ENCODE measurements at regions not wholly inside any gene's neighbourhood (a gene's known extent, or its start where the extent isn't known, plus 50 kb on each side); places are given as distances from the start of the nearest gene placed in this dataset.

DNA sequence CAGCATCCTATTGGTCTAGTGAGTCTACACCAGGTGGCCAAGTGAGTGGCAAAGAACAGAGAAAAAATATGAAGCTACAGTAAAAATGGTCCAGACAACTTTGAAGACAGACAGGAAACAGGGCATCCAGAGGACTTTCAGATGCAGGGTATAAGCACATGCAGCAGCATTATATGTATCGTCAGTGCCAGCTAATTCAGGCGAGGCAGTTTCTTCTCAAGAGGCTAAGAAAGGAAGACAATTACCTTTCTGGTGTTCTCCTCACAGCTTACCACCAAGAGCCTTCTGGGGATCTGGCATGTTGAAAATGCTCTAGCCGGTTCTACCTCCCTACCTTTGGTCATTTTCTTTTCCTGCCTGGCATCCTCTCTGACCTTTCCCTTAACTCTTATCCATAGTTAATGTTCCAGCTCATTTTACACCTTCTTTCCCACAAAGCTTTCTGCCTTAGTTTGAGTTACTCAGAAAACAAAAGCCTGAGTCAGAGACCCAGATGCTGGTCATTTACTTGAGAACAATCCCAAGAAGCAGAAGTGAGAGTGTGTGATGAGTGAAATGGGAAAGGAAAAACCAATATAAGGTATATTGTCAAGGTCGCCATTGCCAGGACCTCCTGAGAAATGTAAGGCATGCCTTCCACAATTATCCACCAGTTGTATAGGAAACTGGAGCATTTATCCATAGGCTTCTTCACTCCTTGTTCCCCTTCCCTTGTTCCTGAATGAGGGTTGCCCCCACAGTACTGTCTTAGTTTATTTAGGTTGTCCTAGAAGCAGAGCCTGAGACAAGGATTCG lies 444.1 kb downstream of the PLPP3 start:
- Mint-ChIP-seq H3K36me3 (no peaks in the 10 kb centered on the region), H3K27ac (no peak overlapping the region), H3K27me3 (ENCODE audit: low read depth in 2 of 2) (peaks cover 0 to 6% of the 10 kb centered on the region in 2 donors), H3K9me3 (no peaks in the 10 kb centered on the region), H3K4me1 (no peaks in the 10 kb centered on the region), H3K4me3 (no peak overlapping the region)
- H3K27me3 ChIP-seq (ENCODE audit: control insufficient read depth, insufficient read depth, low read length): no peaks in the 10 kb centered on the region
- no peak overlapping the region for H3K27ac ChIP-seq (ENCODE audit: low read length)
- TF ChIP-seq, protein P1, sequence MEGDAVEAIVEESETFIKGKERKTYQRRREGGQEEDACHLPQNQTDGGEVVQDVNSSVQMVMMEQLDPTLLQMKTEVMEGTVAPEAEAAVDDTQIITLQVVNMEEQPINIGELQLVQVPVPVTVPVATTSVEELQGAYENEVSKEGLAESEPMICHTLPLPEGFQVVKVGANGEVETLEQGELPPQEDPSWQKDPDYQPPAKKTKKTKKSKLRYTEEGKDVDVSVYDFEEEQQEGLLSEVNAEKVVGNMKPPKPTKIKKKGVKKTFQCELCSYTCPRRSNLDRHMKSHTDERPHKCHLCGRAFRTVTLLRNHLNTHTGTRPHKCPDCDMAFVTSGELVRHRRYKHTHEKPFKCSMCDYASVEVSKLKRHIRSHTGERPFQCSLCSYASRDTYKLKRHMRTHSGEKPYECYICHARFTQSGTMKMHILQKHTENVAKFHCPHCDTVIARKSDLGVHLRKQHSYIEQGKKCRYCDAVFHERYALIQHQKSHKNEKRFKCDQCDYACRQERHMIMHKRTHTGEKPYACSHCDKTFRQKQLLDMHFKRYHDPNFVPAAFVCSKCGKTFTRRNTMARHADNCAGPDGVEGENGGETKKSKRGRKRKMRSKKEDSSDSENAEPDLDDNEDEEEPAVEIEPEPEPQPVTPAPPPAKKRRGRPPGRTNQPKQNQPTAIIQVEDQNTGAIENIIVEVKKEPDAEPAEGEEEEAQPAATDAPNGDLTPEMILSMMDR (IDR thresholded peaks at IDR 0.05): no peak
- H3K36me3 ChIP-seq (ENCODE audit: control insufficient read depth, insufficient read depth, low read length): no peaks in the 10 kb centered on the region
- no peaks in the 10 kb centered on the region for H3K4me1 ChIP-seq (ENCODE audit: control insufficient read depth, insufficient read depth, low read length)
- no peaks in the 10 kb centered on the region for H3K9me3 ChIP-seq (ENCODE audit: control insufficient read depth, insufficient read depth, low read length)
- ATAC-seq (no peak), DNase-seq (no peak)
- intact Hi-C loops (cut with micrococcal nuclease): no loop called here
- no peak overlapping the region for H3K4me3 ChIP-seq (ENCODE audit: low read length)
- 73% methylated on average over 4 of the region's 5 CpGs for WGBS (ENCODE audit: insufficient coverage)

DNA sequence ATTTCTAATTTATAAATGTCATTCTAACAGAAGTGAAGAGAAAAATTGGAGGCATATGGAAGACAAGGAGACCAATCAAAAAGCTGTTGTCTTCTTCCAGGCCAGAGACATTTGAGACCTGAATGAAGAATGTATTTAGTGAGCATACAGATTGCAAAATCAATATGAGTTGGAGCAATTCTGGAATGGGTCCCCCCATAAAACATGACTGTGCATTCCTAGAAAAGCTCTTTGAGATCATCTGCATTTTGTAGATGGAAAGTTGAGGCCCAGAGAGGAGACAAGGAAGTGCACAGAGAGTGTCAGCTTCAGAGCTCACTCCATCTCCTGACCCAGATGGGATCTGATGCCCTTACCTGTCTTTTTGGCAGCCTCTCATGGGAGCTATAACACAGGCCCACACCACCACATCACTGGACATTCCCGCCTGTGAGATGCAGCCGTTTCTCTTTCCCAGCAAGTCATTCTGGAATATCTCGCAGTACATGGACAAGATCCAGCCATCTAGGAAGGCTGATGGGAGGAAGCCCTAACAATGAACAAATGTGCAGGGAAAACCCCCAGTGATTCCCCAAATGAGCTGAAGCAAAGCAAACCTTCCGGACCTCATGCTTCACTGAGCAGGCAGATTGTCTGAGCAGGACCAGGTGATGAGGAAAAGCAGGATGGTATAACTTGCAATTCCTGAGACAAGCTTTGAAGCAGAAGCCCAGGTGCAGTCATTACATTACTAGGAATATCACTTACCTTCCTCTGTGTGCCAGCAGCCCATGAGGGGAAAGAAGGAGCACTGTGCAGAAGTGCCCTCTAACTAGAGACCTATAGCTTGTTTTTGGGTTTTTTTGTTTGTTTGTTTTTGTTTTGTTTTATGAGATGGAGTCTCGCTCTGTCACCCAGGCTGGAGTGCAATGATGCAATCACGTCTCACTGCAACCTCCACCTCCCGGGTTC lies 445.6 kb downstream of the PLPP3 start:
- no peaks in the 10 kb centered on the region for H3K9me3 ChIP-seq (ENCODE audit: control insufficient read depth, insufficient read depth, low read length)
- WGBS (ENCODE audit: insufficient coverage): 89% methylated on average over 7 of the region's 7 CpGs
- H3K27ac Mint-ChIP-seq: no peak overlapping the region
- H3K4me1 Mint-ChIP-seq: no peaks in the 10 kb centered on the region
- H3K36me3 Mint-ChIP-seq: no peaks in the 10 kb centered on the region
- intact Hi-C loops (cut with micrococcal nuclease): no loop called here
- peaks cover 0 to 6% of the 10 kb centered on the region in 2 donors for H3K27me3 Mint-ChIP-seq (ENCODE audit: low read depth in 2 of 2)
- no peaks in the 10 kb centered on the region for H3K36me3 ChIP-seq (ENCODE audit: control insufficient read depth, insufficient read depth, low read length)
- ATAC-seq: no peak
- peaks cover 0 to 2% of the 10 kb centered on the region in 2 donors for H3K9me3 Mint-ChIP-seq
- no peaks in the 10 kb centered on the region for H3K4me1 ChIP-seq (ENCODE audit: control insufficient read depth, insufficient read depth, low read length)
- no peaks in the 10 kb centered on the region for H3K27me3 ChIP-seq (ENCODE audit: control insufficient read depth, insufficient read depth, low read length)
- TF ChIP-seq, protein P1 (IDR thresholded peaks at IDR 0.05): no peak
- no peak overlapping the region for H3K4me3 ChIP-seq (ENCODE audit: low read length)
- H3K4me3 Mint-ChIP-seq: no peak overlapping the region
- no peak overlapping the region for H3K27ac ChIP-seq (ENCODE audit: low read length)
- no peak for DNase-seq

DNA sequence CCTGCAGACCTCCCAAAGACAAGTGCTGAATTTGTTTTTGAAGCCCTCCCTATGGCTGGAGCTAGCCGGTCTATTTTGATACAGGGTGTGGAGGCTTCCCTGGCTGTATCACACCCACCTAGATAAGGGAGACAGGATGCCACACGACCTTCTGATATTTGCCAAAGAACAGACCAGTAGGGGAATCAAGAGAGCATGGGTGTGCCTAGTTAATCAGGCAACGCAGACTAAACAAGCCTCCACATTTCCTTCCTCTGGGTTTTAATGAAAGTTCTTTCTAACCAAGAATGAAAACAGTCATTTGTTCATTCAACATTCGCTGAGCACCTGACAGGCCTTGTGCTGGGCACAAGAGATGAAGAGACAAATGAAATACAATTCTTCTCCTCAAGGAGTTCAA lies 446.8 kb downstream of the PLPP3 start:
- peaks cover 0 to 2% of the 10 kb centered on the region in 2 donors for H3K27me3 Mint-ChIP-seq (ENCODE audit: low read depth in 2 of 2)
- Histone ChIP-seq H3K4me1 (ENCODE audit: control insufficient read depth, insufficient read depth, low read length) (no peaks in the 10 kb centered on the region), H3K9me3 (ENCODE audit: control insufficient read depth, insufficient read depth, low read length) (no peaks in the 10 kb centered on the region), H3K27me3 (ENCODE audit: control insufficient read depth, insufficient read depth, low read length) (no peaks in the 10 kb centered on the region), H3K36me3 (ENCODE audit: control insufficient read depth, insufficient read depth, low read length) (no peaks in the 10 kb centered on the region), H3K4me3 (ENCODE audit: low read length) (no peak overlapping the region), H3K27ac (ENCODE audit: low read length) (no peak overlapping the region)
- 17% methylated on average over 4 of the region's 4 CpGs for WGBS (ENCODE audit: insufficient coverage)
- TF ChIP-seq, protein P1 (IDR thresholded peaks at IDR 0.05): no peak
- H3K4me3 Mint-ChIP-seq: no peak overlapping the region
- H3K4me1 Mint-ChIP-seq: no peaks in the 10 kb centered on the region
- DNase-seq (no peak), ATAC-seq (no peak)
- intact Hi-C loops (cut with micrococcal nuclease): no loop called here
- no peaks in the 10 kb centered on the region for H3K36me3 Mint-ChIP-seq
- peaks cover 0 to 2% of the 10 kb centered on the region in 2 donors for H3K9me3 Mint-ChIP-seq
- H3K27ac Mint-ChIP-seq: no peak overlapping the region
